H9 (cell line): ENCODE measurements at regions not wholly inside any gene's neighbourhood (a gene's known extent, or its start where the extent isn't known, plus 50 kb on each side); places are given as distances from the start of the nearest gene placed in this dataset.

Experiments
- DNase-seq: peaks from one replicate; pipeline ENCODE4 v3.0.0-alpha.2; 2017
- H2AFZ ChIP-seq: one replicate; pipeline ENCODE4 v1.6.1; 2013; ENCODE audit warnings: mild to moderate bottlenecking, low read length, control low read depth, moderate library complexity
- H2AK5ac ChIP-seq: 2 replicates; pipeline ENCODE4 v1.6.1; 2013; ENCODE audit warnings: low read length, control low read depth, mixed read lengths; ENCODE audit not compliant: insufficient read length
- H2BK120ac ChIP-seq: one replicate; pipeline ENCODE4 v1.6.1; 2013; ENCODE audit warnings: low read depth, mild to moderate bottlenecking, low read length, control low read depth, inconsistent platforms; ENCODE audit not compliant: poor library complexity, severe bottlenecking
- H2BK12ac ChIP-seq: 2 replicates; pipeline ENCODE4 v1.6.1; 2013; ENCODE audit warnings: low read length, control low read depth, mixed read lengths, low read depth; ENCODE audit not compliant: insufficient read length
- H2BK15ac ChIP-seq: 2 replicates; pipeline ENCODE4 v1.6.1; 2013; ENCODE audit warnings: low read depth, low read length, control low read depth
- H2BK20ac ChIP-seq: one replicate; pipeline ENCODE4 v1.6.1; 2013; ENCODE audit warnings: low read depth, mild to moderate bottlenecking, low read length, control low read depth, inconsistent platforms; ENCODE audit not compliant: poor library complexity, severe bottlenecking
- H2BK5ac ChIP-seq: 2 replicates; pipeline ENCODE4 v1.6.1; 2013; ENCODE audit warnings: low read length, control low read depth, mixed read lengths; ENCODE audit not compliant: insufficient read length
- H3K14ac ChIP-seq: 2 replicates; pipeline ENCODE4 v1.6.1; 2013; ENCODE audit warnings: low read length, control low read depth; ENCODE audit not compliant: insufficient read depth
- H3K18ac ChIP-seq: 2 replicates; pipeline ENCODE4 v1.6.1; 2013; ENCODE audit warnings: low read depth, mild to moderate bottlenecking, mixed read lengths, low read length, control low read depth; ENCODE audit not compliant: insufficient read length
- H3K23ac ChIP-seq: 2 replicates; pipeline ENCODE4 v1.6.1; 2013; ENCODE audit warnings: low read length, control low read depth, mixed read lengths, low read depth; ENCODE audit not compliant: insufficient read length
- H3K23me2 ChIP-seq: 2 replicates; pipeline ENCODE4 v1.6.1; 2013; ENCODE audit warnings: low read depth, mild to moderate bottlenecking, mixed read lengths, low read length, control low read depth; ENCODE audit not compliant: insufficient read length, poor library complexity, severe bottlenecking
- H3K27ac ChIP-seq: 2 replicates; pipeline ENCODE4 v1.5.1; 2013; ENCODE audit warnings: low read length, control low read depth, mixed read lengths, low read depth; ENCODE audit not compliant: insufficient read length
- H3K27me3 ChIP-seq: 2 replicates; pipeline ENCODE4 v1.6.1; 2013; ENCODE audit warnings: low read length, control low read depth, inconsistent platforms; ENCODE audit not compliant: insufficient read depth
- H3K4ac ChIP-seq: 2 replicates; pipeline ENCODE4 v1.6.1; 2013; ENCODE audit warnings: low read depth, mild to moderate bottlenecking, control low read depth, inconsistent platforms, low read length, moderate library complexity
- H3K4me1 ChIP-seq: 2 replicates; pipeline ENCODE4 v1.6.1; 2013; ENCODE audit warnings: low read length, control low read depth, inconsistent platforms; ENCODE audit not compliant: insufficient read depth
- H3K4me2 ChIP-seq: 2 replicates; pipeline ENCODE4 v1.6.1; 2013; ENCODE audit warnings: low read length, control low read depth, mixed read lengths; ENCODE audit not compliant: insufficient read length, insufficient read depth
- H3K56ac ChIP-seq: 2 replicates; pipeline ENCODE4 v1.6.1; 2013; ENCODE audit warnings: low read depth, mild to moderate bottlenecking, mixed read lengths, low read length, control low read depth; ENCODE audit not compliant: insufficient read length
- H3K79me1 ChIP-seq: 2 replicates; pipeline ENCODE4 v1.6.1; 2013; ENCODE audit warnings: low read depth, mild to moderate bottlenecking, moderate library complexity, low read length, control low read depth, inconsistent platforms; ENCODE audit not compliant: insufficient read depth, poor library complexity, severe bottlenecking
- H3K79me2 ChIP-seq: 2 replicates; pipeline ENCODE4 v1.6.1; 2013; ENCODE audit warnings: low read length, control low read depth, inconsistent platforms; ENCODE audit not compliant: insufficient read depth
- H3K9ac ChIP-seq: 2 replicates; pipeline ENCODE4 v1.6.1; 2013; ENCODE audit warnings: low read length, control low read depth, mixed read lengths; ENCODE audit not compliant: insufficient read length; ENCODE audit errors: extremely low read depth
- H3K9me3 ChIP-seq: one replicate; pipeline ENCODE4 v1.6.1; 2013; ENCODE audit warnings: low read depth, low read length, inconsistent platforms; ENCODE audit not compliant: control insufficient read depth
- H3T11ph ChIP-seq: one replicate; pipeline ENCODE4 v1.6.1; 2013; ENCODE audit warnings: mild to moderate bottlenecking, low read length, control low read depth, inconsistent platforms
- H4K20me1 ChIP-seq: one replicate; pipeline ENCODE4 v1.6.1; 2013; ENCODE audit not compliant: control insufficient read depth, insufficient read length, insufficient read depth
- H4K5ac ChIP-seq: 2 replicates; pipeline ENCODE4 v1.6.1; 2013; ENCODE audit warnings: low read depth, mild to moderate bottlenecking, mixed read lengths, low read length, control low read depth; ENCODE audit not compliant: insufficient read length
- H4K8ac ChIP-seq: replicated peaks from 2 replicates; pipeline ENCODE4 v1.6.1; 2013; ENCODE audit warnings: low read length, control low read depth, mixed read lengths, low read depth; ENCODE audit not compliant: insufficient read length
- H4K91ac ChIP-seq: 2 replicates; pipeline ENCODE4 v1.6.1; 2013; ENCODE audit warnings: low read depth, mild to moderate bottlenecking, moderate library complexity, mixed read lengths, low read length, control low read depth; ENCODE audit not compliant: insufficient read length
- H3K27ac Mint-ChIP-seq, 3 experiments: 2 replicates in 2 of 3; 3 replicates in 1 of 3; pipeline ENCODE4 v1.8.0; 2020 to 2021; ENCODE audit warnings: mixed read lengths in 3 of 3, mild to moderate bottlenecking in 1 of 3, moderate library complexity in 1 of 3
- H3K27me3 Mint-ChIP-seq: 2 replicates; pipeline ENCODE4 v1.8.0; 2021; ENCODE audit warnings: low read depth, mild to moderate bottlenecking, moderate library complexity, mixed read lengths
- H3K36me3 Mint-ChIP-seq, 3 experiments: 2 replicates in 2 of 3; 3 replicates in 1 of 3; pipeline ENCODE4 v1.8.0; 2020 to 2021; ENCODE audit warnings: low read depth in 3 of 3, mixed read lengths in 3 of 3; ENCODE audit not compliant: insufficient read depth in 1 of 3
- H3K4me1 Mint-ChIP-seq, 2 experiments: 2 replicates each; pipeline ENCODE4 v1.8.0; 2020; ENCODE audit warnings: mixed read lengths in 2 of 2
- H3K4me3 Mint-ChIP-seq, 2 experiments: 2 replicates in 1 of 2; 3 replicates in 1 of 2; pipeline ENCODE4 v1.8.0; 2020 to 2021; ENCODE audit warnings: mild to moderate bottlenecking in 2 of 2, mixed read lengths in 2 of 2, moderate library complexity in 1 of 2
- H3K9me3 Mint-ChIP-seq, 2 experiments: 2 replicates in 1 of 2; 3 replicates in 1 of 2; pipeline ENCODE4 v1.8.0; 2020; ENCODE audit warnings: mild to moderate bottlenecking in 2 of 2, mixed read lengths in 2 of 2, moderate library complexity in 1 of 2
- WGBS: extraction: QIAGEN DNeasy Blood & Tissue Kit; methylation state at CpG from one replicate; pipeline ENCODE4 v1.1.7; 2013; ENCODE audit warnings: missing lambda C conversion rate, low lambda C conversion rate, mixed read lengths; ENCODE audit not compliant: insufficient read length; ENCODE audit errors: extremely low coverage; 5-methylcytosine and 5-hydroxymethylcytosine counted together
- TF ChIP-seq, protein P1 (sequence below): fragments of 200-600 bp; sonication (generic); conservative IDR thresholded peaks from 3 replicates; pipeline ENCODE4 v1.8.0; 2021; ENCODE audit warnings: antibody characterized with exemption, mild to moderate bottlenecking

DNA sequence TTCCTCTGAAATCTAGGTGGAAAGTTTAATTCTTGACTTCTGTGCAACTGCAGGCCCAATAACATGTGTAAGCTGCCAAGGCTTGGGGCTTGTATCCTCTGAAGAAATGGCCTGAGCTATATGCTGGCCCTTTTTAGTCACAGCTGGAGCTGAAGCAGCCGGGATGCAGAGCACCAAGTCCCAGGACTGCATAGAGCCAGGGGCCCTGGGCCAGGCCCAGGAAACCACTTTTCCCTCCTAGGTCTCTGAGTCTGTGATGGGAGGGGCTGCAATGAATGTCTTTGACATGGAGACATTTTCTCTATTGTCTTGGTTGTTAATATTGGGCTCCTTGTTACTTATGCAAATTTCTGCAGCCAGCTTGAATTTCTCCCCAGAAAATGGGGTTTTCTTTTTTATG, 588.5 kb downstream of the CENPC start:
- Mint-ChIP-seq H3K27ac (no peak overlapping the region; a peak in 1 of 7 replicates), H3K27me3 (no peaks in the 10 kb centered on the region)
- no CpG with 5 or more reads among the region's 1 CpG for WGBS

More for the DNA sequence above, 588.5 kb downstream of the CENPC start:
- Mint-ChIP-seq H3K9me3 (no peaks in the 10 kb centered on the region), H3K4me1 (no peaks in the 10 kb centered on the region), H3K4me3 (no peak overlapping the region), H3K36me3 (no peaks in the 10 kb centered on the region; a peak in 1 of 7 replicates)
- H3K4me2 ChIP-seq: no peak overlapping the region
- no peak overlapping the region for H4K5ac ChIP-seq
- no peak overlapping the region for H2BK15ac ChIP-seq
- no peaks in the 10 kb centered on the region for H3K23me2 ChIP-seq
- no peak overlapping the region for H2BK120ac ChIP-seq
- H3K4me1 ChIP-seq: no peaks in the 10 kb centered on the region
- H4K91ac ChIP-seq: no peak overlapping the region
- H4K20me1 ChIP-seq: no peaks in the 10 kb centered on the region
- no peak overlapping the region for H3K18ac ChIP-seq
- H3K14ac ChIP-seq: no peak overlapping the region
- DNase-seq: no peak
- no peak overlapping the region for H3K23ac ChIP-seq
- no peaks in the 10 kb centered on the region for H3K79me1 ChIP-seq
- TF ChIP-seq, protein P1, sequence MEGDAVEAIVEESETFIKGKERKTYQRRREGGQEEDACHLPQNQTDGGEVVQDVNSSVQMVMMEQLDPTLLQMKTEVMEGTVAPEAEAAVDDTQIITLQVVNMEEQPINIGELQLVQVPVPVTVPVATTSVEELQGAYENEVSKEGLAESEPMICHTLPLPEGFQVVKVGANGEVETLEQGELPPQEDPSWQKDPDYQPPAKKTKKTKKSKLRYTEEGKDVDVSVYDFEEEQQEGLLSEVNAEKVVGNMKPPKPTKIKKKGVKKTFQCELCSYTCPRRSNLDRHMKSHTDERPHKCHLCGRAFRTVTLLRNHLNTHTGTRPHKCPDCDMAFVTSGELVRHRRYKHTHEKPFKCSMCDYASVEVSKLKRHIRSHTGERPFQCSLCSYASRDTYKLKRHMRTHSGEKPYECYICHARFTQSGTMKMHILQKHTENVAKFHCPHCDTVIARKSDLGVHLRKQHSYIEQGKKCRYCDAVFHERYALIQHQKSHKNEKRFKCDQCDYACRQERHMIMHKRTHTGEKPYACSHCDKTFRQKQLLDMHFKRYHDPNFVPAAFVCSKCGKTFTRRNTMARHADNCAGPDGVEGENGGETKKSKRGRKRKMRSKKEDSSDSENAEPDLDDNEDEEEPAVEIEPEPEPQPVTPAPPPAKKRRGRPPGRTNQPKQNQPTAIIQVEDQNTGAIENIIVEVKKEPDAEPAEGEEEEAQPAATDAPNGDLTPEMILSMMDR: no peak
- H3T11ph ChIP-seq: no peak overlapping the region
- H2BK5ac ChIP-seq: no peak overlapping the region
- H3K9me3 ChIP-seq: no peaks in the 10 kb centered on the region
- H3K79me2 ChIP-seq: no peaks in the 10 kb centered on the region
- no peaks in the 10 kb centered on the region for H3K27me3 ChIP-seq
- no peak overlapping the region for H2BK12ac ChIP-seq
- H2AK5ac ChIP-seq: no peak overlapping the region
- H2BK20ac ChIP-seq: no peak overlapping the region
- no peak overlapping the region for H3K4ac ChIP-seq
- no peak overlapping the region for H3K9ac ChIP-seq
- no peak overlapping the region for H2AFZ ChIP-seq
- H3K56ac ChIP-seq: no peak overlapping the region
- H4K8ac ChIP-seq: no peak overlapping the region
- no peak overlapping the region for H3K27ac ChIP-seq
